SK-N-SH (cell line): ENCODE measurements at regions not wholly inside any gene's neighbourhood (a gene's known extent, or its start where the extent isn't known, plus 50 kb on each side); places are given as distances from the start of the nearest gene placed in this dataset.

ENCODE experiments used
- ELF1 ChIP-seq: IDR thresholded peaks from 2 replicates; pipeline ENCODE4 v1.4.0; 2012
- EP300 ChIP-seq, 2 experiments: IDR thresholded peaks; 2 replicates each; pipeline versions ENCODE4 v1.4.0 to v1.6.1; 2012; ENCODE audit warnings: borderline replicate concordance in 1 of 2, low read depth in 1 of 2, low read length in 1 of 2
- NRF1 ChIP-seq: IDR thresholded peaks from 2 replicates; pipeline ENCODE4 v1.6.1; 2012; ENCODE audit warnings: low read depth, mild to moderate bottlenecking, low read length
- POLR2AphosphoS5 ChIP-seq: IDR thresholded peaks from 2 replicates; pipeline ENCODE4 v1.6.1; 2012; ENCODE audit warnings: low read depth, low read length
- RAD21 ChIP-seq: IDR thresholded peaks from 2 replicates; pipeline ENCODE4 v1.6.1; 2012; ENCODE audit warnings: mild to moderate bottlenecking, low read length
- RFX5 ChIP-seq: IDR thresholded peaks from 2 replicates; pipeline ENCODE4 v1.6.1; 2012; ENCODE audit warnings: mild to moderate bottlenecking, improper control_type of control experiment, low read length
- RXRA ChIP-seq: IDR thresholded peaks from 2 replicates; pipeline ENCODE4 v1.4.0; 2012; ENCODE audit warnings: low read depth, mild to moderate bottlenecking, borderline replicate concordance
- SMC3 ChIP-seq: IDR thresholded peaks from 2 replicates; pipeline ENCODE4 v1.6.1; 2012; ENCODE audit warnings: low read depth, low read length, improper control_type of control experiment
- TEAD4 ChIP-seq: IDR thresholded peaks from 2 replicates; pipeline ENCODE4 v1.4.0; 2012; ENCODE audit warnings: mild to moderate bottlenecking, borderline replicate concordance; ENCODE audit not compliant: insufficient read depth
- TF ChIP-seq, protein P1 (sequence below): fragments of 200-600 bp; sonication (generic); IDR thresholded peaks from 2 replicates; pipeline ENCODE4 v1.6.1; 2017; ENCODE audit warnings: antibody characterized with exemption, mild to moderate bottlenecking, moderate library complexity
- TF ChIP-seq, protein P2 (sequence below): fragments of 150-350 bp; IDR thresholded peaks from 2 replicates; pipeline ENCODE4 v1.6.1; 2017; ENCODE audit warnings: antibody characterized with exemption, low read length, low read depth, borderline replicate concordance

DNA sequence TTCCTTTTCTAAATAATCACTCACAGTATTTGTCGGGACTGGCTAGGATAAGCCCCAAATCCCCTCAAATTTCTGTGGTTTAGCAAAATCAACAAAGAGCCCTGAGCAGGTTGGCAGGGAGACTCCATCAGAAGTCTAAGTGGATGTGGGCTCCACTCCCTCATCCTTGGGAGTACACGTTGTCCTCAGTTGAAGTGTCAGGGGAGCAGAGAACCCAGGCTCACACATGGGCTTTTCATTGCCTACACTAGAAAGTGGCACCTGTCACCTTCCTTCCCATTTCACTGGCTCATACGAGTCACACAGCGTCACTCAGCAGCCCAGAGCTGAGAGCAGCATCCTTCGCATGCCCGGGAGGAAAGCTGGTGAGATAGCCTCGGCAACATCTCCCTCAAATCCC lies 421.3 kb upstream of the FZD8 start:
- TF ChIP-seq EP300 (IDR thresholded peaks at IDR 0.05; ENCODE audit: borderline replicate concordance in 1 of 2, low read depth in 1 of 2, low read length in 1 of 2) (no peak), NRF1 (no peak), RAD21 (no peak), SMC3 (no peak), RFX5 (no peak), RXRA (no peak), POLR2AphosphoS5 (no peak), TEAD4 (no peak), ELF1 (no peak)
- TF ChIP-seq, protein P1, sequence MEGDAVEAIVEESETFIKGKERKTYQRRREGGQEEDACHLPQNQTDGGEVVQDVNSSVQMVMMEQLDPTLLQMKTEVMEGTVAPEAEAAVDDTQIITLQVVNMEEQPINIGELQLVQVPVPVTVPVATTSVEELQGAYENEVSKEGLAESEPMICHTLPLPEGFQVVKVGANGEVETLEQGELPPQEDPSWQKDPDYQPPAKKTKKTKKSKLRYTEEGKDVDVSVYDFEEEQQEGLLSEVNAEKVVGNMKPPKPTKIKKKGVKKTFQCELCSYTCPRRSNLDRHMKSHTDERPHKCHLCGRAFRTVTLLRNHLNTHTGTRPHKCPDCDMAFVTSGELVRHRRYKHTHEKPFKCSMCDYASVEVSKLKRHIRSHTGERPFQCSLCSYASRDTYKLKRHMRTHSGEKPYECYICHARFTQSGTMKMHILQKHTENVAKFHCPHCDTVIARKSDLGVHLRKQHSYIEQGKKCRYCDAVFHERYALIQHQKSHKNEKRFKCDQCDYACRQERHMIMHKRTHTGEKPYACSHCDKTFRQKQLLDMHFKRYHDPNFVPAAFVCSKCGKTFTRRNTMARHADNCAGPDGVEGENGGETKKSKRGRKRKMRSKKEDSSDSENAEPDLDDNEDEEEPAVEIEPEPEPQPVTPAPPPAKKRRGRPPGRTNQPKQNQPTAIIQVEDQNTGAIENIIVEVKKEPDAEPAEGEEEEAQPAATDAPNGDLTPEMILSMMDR = no peak
- TF ChIP-seq, protein P2, sequence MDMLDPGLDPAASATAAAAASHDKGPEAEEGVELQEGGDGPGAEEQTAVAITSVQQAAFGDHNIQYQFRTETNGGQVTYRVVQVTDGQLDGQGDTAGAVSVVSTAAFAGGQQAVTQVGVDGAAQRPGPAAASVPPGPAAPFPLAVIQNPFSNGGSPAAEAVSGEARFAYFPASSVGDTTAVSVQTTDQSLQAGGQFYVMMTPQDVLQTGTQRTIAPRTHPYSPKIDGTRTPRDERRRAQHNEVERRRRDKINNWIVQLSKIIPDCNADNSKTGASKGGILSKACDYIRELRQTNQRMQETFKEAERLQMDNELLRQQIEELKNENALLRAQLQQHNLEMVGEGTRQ = no peak
